ENCODE measurements at regions not wholly inside any gene's neighbourhood (a gene's known extent, or its start where the extent isn't known, plus 50 kb on each side); places are given as distances from the start of the nearest gene placed in this dataset.
"Not testable (repeated sequence)": the region's sequence is repeated elsewhere in the genome, so short reads cannot be mapped to it uniquely, and the experiment has no call there.

- Histone ChIP-seq H3K4me3 (ENCODE audit: low read depth, low read length) (no peak overlapping the region), H3K27me3 (ENCODE audit: control insufficient read depth, insufficient read depth, low read length) (no peaks in the 10 kb centered on the region), H3K36me3 (ENCODE audit: control insufficient read depth, insufficient read depth, low read length) (no peaks in the 10 kb centered on the region)
- no peak for DNase-seq (ENCODE audit: low read depth)
- no peak for TF ChIP-seq CTCF (IDR thresholded peaks at IDR 0.05; ENCODE audit: insufficient read depth, low read length, poor library complexity, severe bottlenecking)
These were observed 99.6 kb upstream of the CDC42BPA start for GRCh38 chr1:227417756-227418480.

DNA sequence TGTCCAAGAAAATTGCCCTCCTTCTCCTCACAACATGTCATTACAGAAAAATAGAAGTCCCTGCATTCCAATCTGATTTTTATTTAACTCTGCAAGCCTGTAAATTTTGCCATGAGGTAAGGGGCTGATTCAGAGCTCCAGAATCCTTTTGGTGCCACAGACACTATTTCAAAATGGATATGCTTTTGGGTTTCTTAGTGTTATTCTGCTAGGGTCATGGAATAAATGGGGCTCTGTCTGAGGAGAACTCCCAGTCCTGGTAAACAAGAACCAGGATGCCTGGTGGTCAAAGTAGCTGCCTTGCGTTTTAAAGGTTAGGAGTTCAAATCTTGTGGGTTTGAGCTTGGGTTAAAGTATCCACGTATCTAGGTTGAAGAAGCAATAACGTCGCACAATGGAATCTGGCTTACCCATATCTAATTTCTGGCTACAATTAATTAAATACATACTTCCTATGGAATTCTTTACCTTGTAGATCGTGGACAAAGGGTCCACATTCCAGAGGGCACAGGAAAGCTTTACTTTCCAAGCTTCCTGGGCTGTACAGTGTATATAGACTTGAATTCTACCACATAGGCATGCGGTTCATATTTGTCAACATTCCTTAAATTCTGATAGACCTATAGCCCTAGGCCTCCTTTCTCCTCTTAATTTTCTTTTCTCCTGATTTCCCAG, 98.0 kb upstream of the CDC42BPA start:
- Histone ChIP-seq H3K4me3 (ENCODE audit: low read depth, low read length) (no peak overlapping the region), H3K36me3 (ENCODE audit: control insufficient read depth, insufficient read depth, low read length) (no peaks in the 10 kb centered on the region), H3K27me3 (ENCODE audit: control insufficient read depth, insufficient read depth, low read length) (no peaks in the 10 kb centered on the region)
- no peak for DNase-seq (ENCODE audit: low read depth)
- TF ChIP-seq CTCF (IDR thresholded peaks at IDR 0.05; ENCODE audit: insufficient read depth, low read length, poor library complexity, severe bottlenecking): no peak

DNA sequence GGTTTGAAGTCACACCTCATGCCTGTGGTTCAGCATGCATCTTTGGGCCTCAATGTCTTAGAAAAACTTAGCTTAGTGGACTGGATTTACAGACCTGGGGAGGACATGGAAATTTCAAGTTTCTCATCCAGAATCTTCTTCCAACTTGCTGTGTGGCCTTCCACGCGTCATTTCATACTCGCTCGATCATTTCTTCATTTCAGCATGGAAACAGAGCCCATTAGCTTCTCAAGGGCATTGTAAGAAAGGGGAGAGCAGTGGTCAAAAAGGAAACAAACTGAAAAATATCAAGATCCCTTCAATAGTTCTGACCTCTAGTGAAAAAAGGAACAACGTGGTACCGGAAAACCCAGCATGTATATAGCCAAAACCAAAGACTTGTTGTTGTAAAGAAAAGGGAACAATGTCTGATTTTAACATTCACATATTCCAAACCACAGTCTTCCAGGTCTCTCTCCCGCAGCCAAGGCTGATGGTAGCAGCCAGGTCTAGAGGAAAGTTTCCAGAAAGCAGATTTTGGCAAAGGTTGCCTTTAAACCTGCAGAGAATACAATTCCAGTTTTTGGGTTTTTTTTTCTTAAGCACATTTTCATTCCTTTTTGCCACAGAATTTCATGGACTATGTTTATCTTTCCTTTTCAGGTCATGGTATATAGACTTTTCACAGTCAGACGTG, 97.0 kb upstream of the CDC42BPA start:
- no peak overlapping the region for H3K4me3 ChIP-seq (ENCODE audit: low read depth, low read length)
- no peaks in the 10 kb centered on the region for H3K27me3 ChIP-seq (ENCODE audit: control insufficient read depth, insufficient read depth, low read length)
- no peak for TF ChIP-seq CTCF (IDR thresholded peaks at IDR 0.05; ENCODE audit: insufficient read depth, low read length, poor library complexity, severe bottlenecking)
- DNase-seq (ENCODE audit: low read depth): no peak
- H3K36me3 ChIP-seq (ENCODE audit: control insufficient read depth, insufficient read depth, low read length): no peaks in the 10 kb centered on the region

- Histone ChIP-seq H3K36me3 (ENCODE audit: control insufficient read depth, insufficient read depth, low read length) (no peaks in the 10 kb centered on the region), H3K4me3 (ENCODE audit: low read depth, low read length) (no peak overlapping the region), H3K27me3 (ENCODE audit: control insufficient read depth, insufficient read depth, low read length) (no peaks in the 10 kb centered on the region)
- TF ChIP-seq CTCF (IDR thresholded peaks at IDR 0.05; ENCODE audit: insufficient read depth, low read length, poor library complexity, severe bottlenecking): no peak
- DNase-seq (ENCODE audit: low read depth): no peak
These were observed 92.8 kb upstream of the CDC42BPA start for GRCh38 chr1:227411066-227411465.

DNA sequence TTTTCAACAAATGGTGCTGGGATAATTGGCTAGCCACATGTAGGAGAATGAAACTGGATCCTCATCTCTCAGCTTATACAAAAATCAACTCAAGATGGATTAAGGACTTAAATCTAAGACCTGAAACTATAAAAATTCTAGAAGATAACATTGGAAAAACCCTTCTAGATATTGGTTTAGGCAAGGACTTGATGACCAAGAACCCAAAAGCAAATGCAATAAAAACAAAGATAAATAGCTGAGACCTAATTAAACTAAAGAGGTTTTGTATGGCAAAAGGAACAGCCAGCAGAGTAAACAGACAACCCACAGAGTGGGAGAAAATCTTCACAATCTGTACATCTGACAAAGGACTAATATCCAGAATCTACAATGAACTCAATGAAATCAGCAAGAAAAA, 88.0 kb upstream of the CDC42BPA start:
- not testable (repeated sequence) for DNase-seq (ENCODE audit: low read depth); H3K36me3 ChIP-seq (ENCODE audit: control insufficient read depth, insufficient read depth, low read length); H3K27me3 ChIP-seq (ENCODE audit: control insufficient read depth, insufficient read depth, low read length); H3K4me3 ChIP-seq (ENCODE audit: low read depth, low read length)

- H3K36me3 ChIP-seq (ENCODE audit: control insufficient read depth, insufficient read depth, low read length): no peaks in the 10 kb centered on the region
- H3K4me3 ChIP-seq (ENCODE audit: low read depth, low read length): no peak overlapping the region
- H3K27me3 ChIP-seq (ENCODE audit: control insufficient read depth, insufficient read depth, low read length): no peaks in the 10 kb centered on the region
- no peak for TF ChIP-seq CTCF (IDR thresholded peaks at IDR 0.05; ENCODE audit: insufficient read depth, low read length, poor library complexity, severe bottlenecking)
- DNase-seq (ENCODE audit: low read depth): no peak
These were observed 85.2 kb upstream of the CDC42BPA start for GRCh38 chr1:227403535-227403934.

Measured in kidney epithelial cell (primary cell).